ENCODE measurements at regions not wholly inside any gene's neighbourhood (a gene's known extent, or its start where the extent isn't known, plus 50 kb on each side); places are given as distances from the start of the nearest gene placed in this dataset.
A peak's percentile ranks its signal among the peaks of the same experiment; 100 is the strongest.

DNA sequence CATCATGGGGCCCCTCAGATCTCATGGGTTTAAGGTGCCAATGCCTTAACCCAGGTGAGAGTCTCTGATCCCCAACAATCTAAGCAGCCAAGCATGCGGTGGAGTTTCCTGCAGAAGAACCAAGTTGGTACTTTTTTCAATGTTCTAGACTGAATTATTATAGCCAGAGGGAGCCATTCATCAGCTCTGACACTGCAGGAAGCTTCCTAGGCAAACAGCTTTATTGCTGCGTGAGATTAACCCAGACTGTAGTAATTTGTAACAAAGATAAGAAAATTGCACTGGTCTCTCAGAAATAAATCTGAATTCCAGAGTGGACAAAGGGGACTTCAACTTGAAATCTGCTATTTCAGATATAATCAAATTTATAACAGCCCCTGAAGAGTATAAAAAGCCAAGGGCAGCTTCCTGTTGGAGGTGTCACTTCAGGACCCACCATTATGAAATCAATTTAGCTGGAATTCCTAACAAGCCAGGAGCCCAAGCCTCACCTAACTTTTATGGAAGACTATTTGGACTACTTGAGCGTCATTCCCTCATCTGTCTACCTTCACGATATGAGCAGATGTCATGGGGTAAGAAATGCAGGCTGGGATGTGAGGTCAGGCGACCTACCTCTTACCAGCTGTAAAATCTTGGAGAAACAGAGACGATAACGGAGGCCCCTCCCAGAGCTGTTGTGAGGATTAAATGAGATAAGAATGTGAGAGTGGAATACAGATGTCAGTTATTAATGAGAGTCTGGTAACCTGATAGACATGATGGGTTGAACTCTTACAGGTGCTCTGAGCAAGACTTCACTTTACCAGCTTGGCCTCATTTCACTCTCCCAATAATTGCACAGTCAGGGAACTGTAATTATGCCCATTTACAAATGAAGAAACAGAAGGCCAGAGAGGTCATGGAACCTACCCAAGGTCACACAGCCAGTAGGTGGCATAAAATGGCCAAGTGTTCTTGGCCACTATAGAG is 135.1 kb downstream of the RRAGC start:
- WGBS, 4 donors: 17 to 29% (median 26%) methylated on average over 7 of the region's 7 CpGs
- H3K27ac ChIP-seq: no peak overlapping the region

DNA sequence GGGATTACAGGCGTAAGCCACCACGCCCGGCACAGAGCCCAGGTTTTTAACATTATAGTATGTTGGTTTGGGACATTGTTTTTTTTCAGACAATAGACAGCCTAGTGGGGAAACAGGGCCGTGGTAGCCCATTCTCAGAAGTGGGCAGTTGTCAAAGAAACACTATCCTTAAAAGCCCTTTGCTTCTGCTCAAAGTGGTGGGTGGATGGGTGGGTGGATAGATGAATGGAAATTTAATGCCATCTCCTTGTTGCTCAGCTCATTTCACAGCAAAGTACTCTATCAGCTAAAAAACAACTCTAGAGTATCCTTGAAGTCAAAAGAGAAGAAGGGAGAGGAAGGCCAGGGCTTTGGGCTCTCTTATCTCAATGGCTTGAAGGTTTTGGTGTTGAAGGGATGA is 137.8 kb downstream of the RRAGC start:
- no peak overlapping the region for H3K4me3 ChIP-seq
- peaks cover 6% of the 10 kb centered on the region for H3K27me3 ChIP-seq
- DNase-seq: no peak
- no peak for TF ChIP-seq POLR2A (IDR thresholded peaks at IDR 0.05)
- TF ChIP-seq, protein P1, sequence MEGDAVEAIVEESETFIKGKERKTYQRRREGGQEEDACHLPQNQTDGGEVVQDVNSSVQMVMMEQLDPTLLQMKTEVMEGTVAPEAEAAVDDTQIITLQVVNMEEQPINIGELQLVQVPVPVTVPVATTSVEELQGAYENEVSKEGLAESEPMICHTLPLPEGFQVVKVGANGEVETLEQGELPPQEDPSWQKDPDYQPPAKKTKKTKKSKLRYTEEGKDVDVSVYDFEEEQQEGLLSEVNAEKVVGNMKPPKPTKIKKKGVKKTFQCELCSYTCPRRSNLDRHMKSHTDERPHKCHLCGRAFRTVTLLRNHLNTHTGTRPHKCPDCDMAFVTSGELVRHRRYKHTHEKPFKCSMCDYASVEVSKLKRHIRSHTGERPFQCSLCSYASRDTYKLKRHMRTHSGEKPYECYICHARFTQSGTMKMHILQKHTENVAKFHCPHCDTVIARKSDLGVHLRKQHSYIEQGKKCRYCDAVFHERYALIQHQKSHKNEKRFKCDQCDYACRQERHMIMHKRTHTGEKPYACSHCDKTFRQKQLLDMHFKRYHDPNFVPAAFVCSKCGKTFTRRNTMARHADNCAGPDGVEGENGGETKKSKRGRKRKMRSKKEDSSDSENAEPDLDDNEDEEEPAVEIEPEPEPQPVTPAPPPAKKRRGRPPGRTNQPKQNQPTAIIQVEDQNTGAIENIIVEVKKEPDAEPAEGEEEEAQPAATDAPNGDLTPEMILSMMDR (IDR thresholded peaks at IDR 0.05): no peak
- no peak overlapping the region for H3K27ac ChIP-seq
- intact Hi-C loops (cut with DNase I): no loop called here
- WGBS, 4 donors: 84 to 94% (median 86%) methylated on average over 4 of the region's 4 CpGs
- no peaks in the 10 kb centered on the region for H3K36me3 ChIP-seq (replicated peaks in 1 of 2)
- H3K4me1 ChIP-seq (replicated peaks in 1 of 2): no peaks in the 10 kb centered on the region
- H3K9me3 ChIP-seq (replicated peaks in 1 of 3): no peaks in the 10 kb centered on the region

More for the DNA sequence above, 135.1 kb downstream of the RRAGC start:
- TF ChIP-seq, protein P1 (IDR thresholded peaks at IDR 0.05): no peak
- no peak for TF ChIP-seq POLR2A (IDR thresholded peaks at IDR 0.05)
- intact Hi-C loops (cut with DNase I): no loop called here
- DNase-seq: no peak
- Histone ChIP-seq H3K4me1 (replicated peaks in 1 of 2) (no peaks in the 10 kb centered on the region), H3K27me3 (peaks cover 22% of the 10 kb centered on the region), H3K4me3 (no peak overlapping the region), H3K9me3 (replicated peaks in 1 of 3) (no peaks in the 10 kb centered on the region), H3K36me3 (replicated peaks in 1 of 2) (no peaks in the 10 kb centered on the region)

DNA sequence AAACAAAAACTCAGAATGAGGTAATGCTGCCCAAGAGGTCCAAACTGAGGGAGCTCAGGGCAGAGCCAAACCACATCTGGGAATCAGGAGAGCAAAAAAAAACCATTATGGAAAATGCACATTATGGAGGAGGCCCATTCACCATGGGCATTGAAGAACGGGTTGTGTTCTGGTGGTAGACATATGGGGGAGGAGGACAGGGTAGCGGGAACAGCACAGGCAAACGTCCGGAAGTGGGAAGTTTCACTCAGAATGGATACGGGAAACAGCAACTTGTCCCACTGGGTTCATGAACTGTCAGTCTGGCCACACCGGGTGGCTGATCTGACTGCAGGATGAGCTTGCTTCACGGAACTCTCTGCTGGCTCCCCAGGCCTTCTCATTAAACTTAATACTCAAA is 139.7 kb downstream of the RRAGC start:
- WGBS, 4 donors: 63 to 79% (median 67%) methylated on average over 7 of the region's 7 CpGs
- TF ChIP-seq, protein P1 (IDR thresholded peaks at IDR 0.05): no peak
- no peak for TF ChIP-seq POLR2A (IDR thresholded peaks at IDR 0.05)
- Histone ChIP-seq H3K4me3 (no peak overlapping the region), H3K36me3 (replicated peaks in 1 of 2) (no peaks in the 10 kb centered on the region), H3K27me3 (no peaks in the 10 kb centered on the region), H3K4me1 (replicated peaks in 1 of 2) (no peaks in the 10 kb centered on the region), H3K9me3 (replicated peaks in 1 of 3) (no peaks in the 10 kb centered on the region), H3K27ac (no peak overlapping the region)
- intact Hi-C loops (cut with DNase I): no loop called here
- peak in 1 of 7 donors; percentile 8 for DNase-seq

DNA sequence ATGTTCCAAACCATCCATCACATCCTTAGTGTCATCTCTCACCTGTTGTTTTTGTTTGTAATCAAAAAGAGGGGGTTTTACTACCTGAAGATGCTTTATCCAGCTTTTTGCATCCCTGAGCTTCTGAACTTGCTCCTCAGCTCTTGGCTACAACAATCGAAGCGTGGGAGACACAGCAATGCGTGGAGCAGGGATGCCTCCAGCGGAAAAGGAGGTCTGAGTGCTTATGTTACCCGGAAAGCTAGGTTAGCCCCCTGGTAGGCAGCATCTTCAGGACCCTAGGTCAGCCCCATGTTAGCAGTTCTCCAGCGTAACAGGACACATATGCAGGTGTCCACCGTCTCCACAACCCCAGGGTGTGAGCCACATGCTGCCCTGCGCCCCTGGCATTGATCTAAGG is 141.5 kb downstream of the RRAGC start:
- Histone ChIP-seq H3K36me3 (replicated peaks in 1 of 2) (no peaks in the 10 kb centered on the region), H3K4me1 (replicated peaks in 1 of 2) (no peaks in the 10 kb centered on the region), H3K4me3 (no peak overlapping the region), H3K27ac (no peak overlapping the region), H3K9me3 (replicated peaks in 1 of 3) (no peaks in the 10 kb centered on the region), H3K27me3 (no peaks in the 10 kb centered on the region)
- intact Hi-C loops (cut with DNase I): no loop called here
- TF ChIP-seq, protein P1 (IDR thresholded peaks at IDR 0.05): no peak
- no peak for TF ChIP-seq POLR2A (IDR thresholded peaks at IDR 0.05)
- WGBS, 4 donors: 65 to 91% (median 74%) methylated on average over 6 to 8 of the region's 8 CpGs
- DNase-seq: no peak

Measured in adrenal gland (tissue), 9 donors.